HepG2 (cell line): ENCODE measurements at regions not wholly inside any gene's neighbourhood (a gene's known extent, or its start where the extent isn't known, plus 50 kb on each side); places are given as distances from the start of the nearest gene placed in this dataset.

Experiments
- ATAC-seq: fragments of 200-7000 bp; cut with Tn5 transposase; 3 replicates; pipeline ENCODE4 v1.9.1; 2020; ENCODE audit warnings: mild to moderate bottlenecking, moderate library complexity
- BruUV-seq: library from RNA; stranded (reverse); fragments of 400-500 nt; replicated peaks from 2 replicates; lab custom pipeline; 2021; lab: Mats Ljungman, UMichigan
- CTCF ChIA-PET: fragments of 300-600 bp; formaldehyde crosslinking; extraction: SDS; loops from one replicate; lab custom pipeline; 2021; ENCODE audit warnings: low total read pairs, inconsistent platforms, low intra/inter-chr PET ratio; lab: Yijun Ruan, JAX
- POLR2A ChIA-PET: fragments of 350-600 bp; sonication (Branson Sonifier 250); formaldehyde crosslinking; loops from one replicate; lab custom pipeline; 2020; ENCODE audit warnings: antibody characterized with exemption, inconsistent platforms; lab: Yijun Ruan, JAX
- DNase-seq: peaks from one replicate; pipeline ENCODE4 v3.0.0-alpha.2; 2015; ENCODE audit warnings: low spot score
- FAIRE-seq: peaks from 3 replicates; lab custom pipeline; 2011; peaks lifted over from hg19 to GRCh38; lab: Jason Lieb, UNC
- H2AFZ ChIP-seq: one replicate; pipeline ENCODE4 v1.6.1; 2011; ENCODE audit warnings: low read length, inconsistent platforms
- H3K27ac ChIP-seq: fragments of 300-600 bp; 3 replicates; pipeline ENCODE4 v1.8.0; 2011; ENCODE audit warnings: mixed run types, mild to moderate bottlenecking, mixed read lengths, low read length, inconsistent platforms; ENCODE audit not compliant: insufficient read depth; ENCODE audit errors: extremely low read length
- H3K27me3 ChIP-seq, 2 experiments: fragments of 200-600 bp in 1 of 2; 2 replicates in 1 of 2; 3 replicates in 1 of 2; pipeline versions ENCODE4 v1.6.0 to v1.8.0; 2011; ENCODE audit warnings: low read length in 2 of 2, mild to moderate bottlenecking in 2 of 2, moderate library complexity in 2 of 2, inconsistent platforms in 1 of 2; ENCODE audit not compliant: insufficient read depth in 2 of 2, control insufficient read depth in 1 of 2
- H3K36me3 ChIP-seq, 2 experiments: fragments of 200-600 bp in 1 of 2; replicated peaks in 1 of 2; 2 replicates in 1 of 2; 3 replicates in 1 of 2; pipeline versions ENCODE4 v1.5.1 to v1.8.0; 2011; ENCODE audit warnings: low read length in 2 of 2, inconsistent platforms in 1 of 2; ENCODE audit not compliant: insufficient read depth in 2 of 2, control insufficient read depth in 1 of 2
- H3K4me1 ChIP-seq: 2 replicates; pipeline ENCODE4 v1.5.1; 2012; ENCODE audit warnings: low read length, inconsistent platforms; ENCODE audit not compliant: insufficient read depth
- H3K4me2 ChIP-seq: 2 replicates; pipeline ENCODE4 v1.6.0; 2011; ENCODE audit warnings: low read depth, low read length, inconsistent platforms
- H3K4me3 ChIP-seq, 3 experiments: fragments of 200-600 bp in 1 of 3; sonication (generic), shearing (Covaris generic) in 1 of 3; replicated peaks in 1 of 3; 2 replicates each; pipeline ENCODE4 v1.5.1; 2011 to 2016; ENCODE audit warnings: low read length in 3 of 3, inconsistent platforms in 2 of 3, low read depth in 2 of 3, mild to moderate bottlenecking in 2 of 3, control low read depth in 1 of 3, mixed read lengths in 1 of 3; ENCODE audit not compliant: insufficient read depth in 1 of 3
- H3K79me2 ChIP-seq: one replicate; pipeline ENCODE4 v1.6.1; 2011; ENCODE audit warnings: low read length, inconsistent platforms; ENCODE audit not compliant: insufficient read depth
- H3K9ac ChIP-seq: 2 replicates; pipeline ENCODE4 v1.6.0; 2011; ENCODE audit warnings: mild to moderate bottlenecking, low read depth, low read length, inconsistent platforms; ENCODE audit not compliant: insufficient read depth
- H3K9me3 ChIP-seq: 2 replicates; pipeline ENCODE4 v1.5.1; 2012; ENCODE audit warnings: mild to moderate bottlenecking, low read length
- H4K20me1 ChIP-seq: 2 replicates; pipeline ENCODE4 v1.6.0; 2011; ENCODE audit warnings: inconsistent platforms, mild to moderate bottlenecking, low read length, moderate library complexity; ENCODE audit not compliant: insufficient read depth
- GATAD2A ChIP-seq: IDR thresholded peaks from 2 replicates; pipeline ENCODE4 v1.6.1; 2016
- HMGXB3 ChIP-seq: sonication (generic); formaldehyde crosslinking; IDR thresholded peaks from 2 replicates; pipeline ENCODE4 v1.4.0; 2020; ENCODE audit warnings: missing genetic modification reagents, borderline replicate concordance
- HOXA3 ChIP-seq: sonication (generic); formaldehyde crosslinking; IDR thresholded peaks from 2 replicates; pipeline ENCODE4 v1.5.0; 2020; ENCODE audit warnings: missing genetic modification reagents
- KLF16 ChIP-seq, 2 experiments: sonication (generic) in 1 of 2; formaldehyde crosslinking in 1 of 2; IDR thresholded peaks; 2 replicates each; pipeline versions ENCODE4 v1.6.1 to v1.8.0; 2016 to 2023; ENCODE audit warnings: missing genetic modification reagents in 2 of 2, missing compliant biosample characterization in 1 of 2
- MATR3 ChIP-seq: sonication (generic); formaldehyde crosslinking; IDR thresholded peaks from 2 replicates; pipeline ENCODE4 v1.4.0; 2020; ENCODE audit warnings: missing genetic modification reagents
- MEF2D ChIP-seq: sonication (generic); formaldehyde crosslinking; IDR thresholded peaks from 2 replicates; pipeline ENCODE4 v1.5.1; 2020; ENCODE audit warnings: mild to moderate bottlenecking, missing genetic modification reagents
- NKX3-1 ChIP-seq: sonication (generic); formaldehyde crosslinking; IDR thresholded peaks from 2 replicates; pipeline ENCODE4 v1.5.0; 2020; ENCODE audit warnings: missing genetic modification reagents
- NR3C1 ChIP-seq: sonication (generic); formaldehyde crosslinking; IDR thresholded peaks from 2 replicates; pipeline ENCODE4 v1.4.0; 2020; ENCODE audit warnings: missing genetic modification reagents
- PLRG1 ChIP-seq: fragments of 450-650 bp; conservative IDR thresholded peaks from 2 replicates; pipeline ENCODE4 v1.6.1; 2016
- POGK ChIP-seq: sonication (generic); formaldehyde crosslinking; conservative IDR thresholded peaks from 2 replicates; pipeline ENCODE4 v1.8.0; 2022; ENCODE audit warnings: mild to moderate bottlenecking, moderate library complexity, missing genetic modification reagents
- SSRP1 ChIP-seq: IDR thresholded peaks from 2 replicates; pipeline ENCODE4 v1.6.1; 2016; ENCODE audit warnings: control low read depth
- ZFP1 ChIP-seq: IDR thresholded peaks from 2 replicates; pipeline ENCODE4 v1.6.1; 2016
- ZNF121 ChIP-seq: sonication (generic); formaldehyde crosslinking; IDR thresholded peaks from 2 replicates; pipeline ENCODE4 v1.5.0; 2020; ENCODE audit warnings: mild to moderate bottlenecking, missing genetic modification reagents
- ZNF224 ChIP-seq: sonication (generic); formaldehyde crosslinking; IDR thresholded peaks from 2 replicates; pipeline ENCODE4 v1.5.0; 2020; ENCODE audit warnings: mild to moderate bottlenecking, missing genetic modification reagents
- ZNF572 ChIP-seq: sonication (generic); formaldehyde crosslinking; IDR thresholded peaks from 2 replicates; pipeline ENCODE4 v1.5.1; 2020; ENCODE audit warnings: mild to moderate bottlenecking, missing genetic modification reagents
- ZNF580 ChIP-seq: IDR thresholded peaks from 2 replicates; pipeline ENCODE4 v1.6.1; 2016; ENCODE audit warnings: low read depth, borderline replicate concordance
- ZNF883 ChIP-seq: sonication (generic); formaldehyde crosslinking; IDR thresholded peaks from 2 replicates; pipeline ENCODE4 v1.5.1; 2020; ENCODE audit warnings: mild to moderate bottlenecking, missing genetic modification reagents; ENCODE audit errors: not compliant biosample characterization
- WGBS: methylation state at CpG from one replicate; pipeline ENCODE4 v1.1.6; 2017; ENCODE audit warnings: low lambda C conversion rate; 5-methylcytosine and 5-hydroxymethylcytosine counted together
- in situ Hi-C: cut with HindIII; loops from 2 replicates; pipeline ENCODE4 v1.10.0; 2017; ENCODE audit warnings: low pct_unique_long_range_greater_than_20kb; ENCODE audit not compliant: extremely low pct_ligation_motif_present
- intact Hi-C: fragments of 100-400 bp; cut with micrococcal nuclease; formaldehyde crosslinking; loops from one replicate; pipeline ENCODE4 v1.10.0; 2022; ENCODE audit not compliant: unreplicated experiment
- TF ChIP-seq, protein P1 (sequence below): sonication (generic); formaldehyde crosslinking; IDR thresholded peaks from 2 replicates; pipeline ENCODE4 v1.4.0; 2020; ENCODE audit warnings: missing genetic modification reagents
- TF ChIP-seq, protein P2 (sequence below): sonication (generic); formaldehyde crosslinking; IDR thresholded peaks from 2 replicates; pipeline ENCODE4 v1.4.0; 2020; ENCODE audit warnings: mild to moderate bottlenecking, missing genetic modification reagents

DNA sequence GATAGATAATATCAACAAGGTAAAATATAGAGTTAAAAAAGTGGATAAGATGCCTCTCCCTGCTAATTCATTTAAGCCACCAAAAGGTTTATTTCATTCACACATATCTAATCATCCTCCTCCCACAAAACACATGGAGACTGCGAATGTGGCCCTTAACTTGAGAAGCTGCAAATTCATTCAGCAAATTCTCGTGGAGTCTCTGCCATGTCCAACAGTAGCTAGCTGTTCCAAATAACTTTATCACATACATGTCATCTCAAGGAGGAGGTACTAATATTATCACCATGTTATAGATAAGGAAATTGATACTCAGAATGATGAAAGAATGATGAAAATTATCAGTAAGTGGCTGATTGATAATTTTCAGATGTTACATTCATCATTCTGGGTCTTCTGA is 950.2 kb downstream of the CDH11 start:
- intact Hi-C loops = no loop called here
- BruUV-seq = no TSS peak
- CTCF ChIA-PET = no interaction called here
- H3K9me3 ChIP-seq = peaks cover 6% of the 10 kb centered on the region; the same call in 1 of the 2 replicates
- H3K27ac ChIP-seq = no peak overlapping the region
- no peak overlapping the region for H2AFZ ChIP-seq
- H4K20me1 ChIP-seq = no peaks in the 10 kb centered on the region
- no peak overlapping the region for H3K9ac ChIP-seq
- no peaks in the 10 kb centered on the region for H3K79me2 ChIP-seq
- TF ChIP-seq HMGXB3 (CRISPR knock-in tag) (no peak), ZNF224 (CRISPR knock-in tag) (no peak), PLRG1 (no peak), ZFP1 (CRISPR knock-in tag) (no peak), NKX3-1 (CRISPR knock-in tag) (no peak), ZNF572 (CRISPR knock-in tag) (no peak), GATAD2A (CRISPR knock-in tag) (no peak), POGK (no peak), MEF2D (CRISPR knock-in tag) (no peak), KLF16 (CRISPR knock-in tag; IDR thresholded peaks at IDR 0.05) (no peak), NR3C1 (no peak), ZNF883 (CRISPR knock-in tag) (no peak), SSRP1 (CRISPR knock-in tag) (no peak), HOXA3 (CRISPR knock-in tag) (no peak), MATR3 (CRISPR knock-in tag) (no peak), ZNF580 (CRISPR knock-in tag) (no peak), ZNF121 (CRISPR knock-in tag) (no peak)
- TF ChIP-seq, protein P1, sequence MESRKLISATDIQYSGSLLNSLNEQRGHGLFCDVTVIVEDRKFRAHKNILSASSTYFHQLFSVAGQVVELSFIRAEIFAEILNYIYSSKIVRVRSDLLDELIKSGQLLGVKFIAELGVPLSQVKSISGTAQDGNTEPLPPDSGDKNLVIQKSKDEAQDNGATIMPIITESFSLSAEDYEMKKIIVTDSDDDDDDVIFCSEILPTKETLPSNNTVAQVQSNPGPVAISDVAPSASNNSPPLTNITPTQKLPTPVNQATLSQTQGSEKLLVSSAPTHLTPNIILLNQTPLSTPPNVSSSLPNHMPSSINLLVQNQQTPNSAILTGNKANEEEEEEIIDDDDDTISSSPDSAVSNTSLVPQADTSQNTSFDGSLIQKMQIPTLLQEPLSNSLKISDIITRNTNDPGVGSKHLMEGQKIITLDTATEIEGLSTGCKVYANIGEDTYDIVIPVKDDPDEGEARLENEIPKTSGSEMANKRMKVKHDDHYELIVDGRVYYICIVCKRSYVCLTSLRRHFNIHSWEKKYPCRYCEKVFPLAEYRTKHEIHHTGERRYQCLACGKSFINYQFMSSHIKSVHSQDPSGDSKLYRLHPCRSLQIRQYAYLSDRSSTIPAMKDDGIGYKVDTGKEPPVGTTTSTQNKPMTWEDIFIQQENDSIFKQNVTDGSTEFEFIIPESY (CRISPR knock-in tag) = no peak
- TF ChIP-seq, protein P2, sequence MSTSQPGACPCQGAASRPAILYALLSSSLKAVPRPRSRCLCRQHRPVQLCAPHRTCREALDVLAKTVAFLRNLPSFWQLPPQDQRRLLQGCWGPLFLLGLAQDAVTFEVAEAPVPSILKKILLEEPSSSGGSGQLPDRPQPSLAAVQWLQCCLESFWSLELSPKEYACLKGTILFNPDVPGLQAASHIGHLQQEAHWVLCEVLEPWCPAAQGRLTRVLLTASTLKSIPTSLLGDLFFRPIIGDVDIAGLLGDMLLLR (CRISPR knock-in tag) = no peak
- H3K4me1 ChIP-seq = 0 out of 2 replicates have a peak, but pooled peaks cover 7% of the 10 kb centered on the region
- ATAC-seq (no peak), DNase-seq (no peak), FAIRE-seq (no peak)
- in situ Hi-C loops = no loop called here
- 0 out of 5 replicates have a peak, but pooled peaks cover 0 to 8% of the 10 kb centered on the region in 2 experiments for H3K27me3 ChIP-seq
- H3K4me3 ChIP-seq = no peak overlapping the region
- no peaks in the 10 kb centered on the region for H3K36me3 ChIP-seq
- no peak overlapping the region for H3K4me2 ChIP-seq
- POLR2A ChIA-PET = no interaction called here
- 42% methylated on average over 2 of the region's 2 CpGs for WGBS
